HUES6 (cell line): ENCODE measurements at regions not wholly inside any gene's neighbourhood (a gene's known extent, or its start where the extent isn't known, plus 50 kb on each side); places are given as distances from the start of the nearest gene placed in this dataset.

Experiments used
- H3K27ac ChIP-seq: 2 replicates; pipeline ENCODE4 v1.7.0; 2013; ENCODE audit warnings: low read depth, mild to moderate bottlenecking, low read length, inconsistent platforms
- H3K27me3 ChIP-seq: 2 replicates; pipeline ENCODE4 v1.6.1; 2013; ENCODE audit warnings: low read length; ENCODE audit not compliant: control insufficient read depth, insufficient read depth
- H3K36me3 ChIP-seq: 2 replicates; pipeline ENCODE4 v1.6.1; 2013; ENCODE audit warnings: low read length; ENCODE audit not compliant: control insufficient read depth, insufficient read depth
- H3K4me1 ChIP-seq: 2 replicates; pipeline ENCODE4 v1.6.1; 2013; ENCODE audit warnings: low read length; ENCODE audit not compliant: control insufficient read depth, insufficient read depth
- H3K4me3 ChIP-seq: 2 replicates; pipeline ENCODE4 v1.5.1; 2013; ENCODE audit warnings: low read depth, low read length
- H3K9ac ChIP-seq: one replicate; pipeline ENCODE4 v1.6.1; 2013; ENCODE audit warnings: mild to moderate bottlenecking, low read length
- H3K9me3 ChIP-seq: 2 replicates; pipeline ENCODE4 v1.6.1; 2013; ENCODE audit warnings: low read depth, low read length; ENCODE audit not compliant: control insufficient read depth, insufficient read depth

DNA sequence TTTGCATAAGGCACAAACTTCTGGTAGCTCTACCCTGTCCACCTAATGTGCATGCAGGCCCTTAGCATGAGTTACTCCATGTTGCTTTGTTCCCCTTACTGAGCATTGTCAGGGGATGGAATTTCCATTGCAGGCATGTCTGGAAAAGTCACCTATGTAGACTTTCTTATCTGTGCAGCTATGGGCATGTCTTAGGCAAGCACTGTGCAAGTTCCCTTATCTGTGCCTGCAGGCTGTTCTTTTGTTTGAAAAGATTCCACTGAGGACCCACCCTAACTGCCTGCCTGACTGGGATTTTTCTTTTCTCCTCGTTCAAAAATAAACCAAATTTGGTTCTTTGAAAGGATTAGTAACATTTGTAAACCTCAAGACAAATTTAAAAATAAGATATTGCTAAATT is 587.0 kb downstream of the CDH18 start:
- no peaks in the 10 kb centered on the region for H3K36me3 ChIP-seq
- no peak overlapping the region for H3K4me3 ChIP-seq
- no peaks in the 10 kb centered on the region for H3K27me3 ChIP-seq
- H3K9me3 ChIP-seq, result peaks cover 5% of the 10 kb centered on the region
- no peak overlapping the region for H3K9ac ChIP-seq
- no peaks in the 10 kb centered on the region for H3K4me1 ChIP-seq
- no peak overlapping the region for H3K27ac ChIP-seq

DNA sequence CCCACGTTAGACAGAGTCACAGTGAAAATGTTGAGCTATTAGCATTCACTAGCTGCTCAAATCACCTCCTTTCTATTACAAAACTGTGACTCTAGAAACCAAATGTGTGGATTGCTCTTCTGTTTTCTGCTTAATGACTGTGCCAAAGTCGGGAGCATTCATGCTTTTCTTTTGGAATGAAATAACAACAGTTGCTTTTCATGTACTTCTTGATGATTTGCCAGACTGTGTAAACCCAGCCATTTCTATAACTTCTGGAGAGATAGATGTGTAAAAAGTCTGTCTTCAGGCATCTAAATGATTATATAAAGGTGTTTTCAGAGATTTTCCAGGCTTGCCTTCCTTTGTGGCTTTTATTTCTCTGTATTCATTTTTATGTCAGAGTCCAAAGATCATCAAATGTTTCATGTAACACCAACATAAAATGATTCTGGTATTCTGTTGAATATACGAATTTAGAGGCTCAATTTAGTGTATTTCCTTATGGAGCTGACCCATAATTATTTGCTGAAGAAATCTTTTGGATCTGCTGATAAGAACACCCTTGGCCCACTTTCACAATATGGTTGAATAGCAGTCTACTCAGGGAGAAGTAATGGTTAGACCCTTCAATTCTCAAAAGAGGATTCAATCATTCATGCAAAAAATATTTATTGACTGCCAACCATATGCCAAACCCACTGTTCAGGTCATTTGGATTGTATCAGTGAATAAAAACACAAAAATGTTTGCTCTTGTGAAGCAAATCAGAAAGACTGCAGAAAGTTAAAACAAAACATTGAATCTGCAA is 581.2 kb downstream of the CDH18 start:
- H3K9ac ChIP-seq, result no peak overlapping the region
- no peak overlapping the region for H3K27ac ChIP-seq
- no peaks in the 10 kb centered on the region for H3K4me1 ChIP-seq
- H3K36me3 ChIP-seq, result no peaks in the 10 kb centered on the region
- H3K27me3 ChIP-seq, result no peaks in the 10 kb centered on the region
- H3K9me3 ChIP-seq, result no peaks in the 10 kb centered on the region
- H3K4me3 ChIP-seq, result no peak overlapping the region

DNA sequence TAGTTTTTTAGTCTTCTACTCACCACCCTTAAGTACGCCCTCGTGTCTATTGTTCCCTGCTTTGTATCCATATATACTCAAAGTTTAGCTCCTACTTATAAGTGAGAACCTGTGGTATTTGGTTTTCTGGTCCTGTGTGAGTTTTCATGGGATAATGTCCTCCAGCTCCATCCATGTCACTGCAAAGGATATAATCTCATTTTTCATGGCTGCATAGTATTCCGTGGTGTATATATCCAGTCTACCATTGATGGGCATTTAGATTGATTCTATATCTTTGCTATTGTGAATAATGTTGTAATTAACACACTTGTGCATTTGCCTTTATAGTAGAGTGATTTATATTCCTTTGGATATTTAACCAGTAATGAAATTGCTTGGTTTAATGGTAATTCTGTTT is 579.9 kb downstream of the CDH18 start:
- H3K9ac ChIP-seq, result no peak overlapping the region
- H3K36me3 ChIP-seq, result no peaks in the 10 kb centered on the region
- H3K9me3 ChIP-seq, result no peaks in the 10 kb centered on the region
- H3K27me3 ChIP-seq, result no peaks in the 10 kb centered on the region
- no peak overlapping the region for H3K4me3 ChIP-seq
- H3K27ac ChIP-seq, result no peak overlapping the region
- H3K4me1 ChIP-seq, result no peaks in the 10 kb centered on the region

DNA sequence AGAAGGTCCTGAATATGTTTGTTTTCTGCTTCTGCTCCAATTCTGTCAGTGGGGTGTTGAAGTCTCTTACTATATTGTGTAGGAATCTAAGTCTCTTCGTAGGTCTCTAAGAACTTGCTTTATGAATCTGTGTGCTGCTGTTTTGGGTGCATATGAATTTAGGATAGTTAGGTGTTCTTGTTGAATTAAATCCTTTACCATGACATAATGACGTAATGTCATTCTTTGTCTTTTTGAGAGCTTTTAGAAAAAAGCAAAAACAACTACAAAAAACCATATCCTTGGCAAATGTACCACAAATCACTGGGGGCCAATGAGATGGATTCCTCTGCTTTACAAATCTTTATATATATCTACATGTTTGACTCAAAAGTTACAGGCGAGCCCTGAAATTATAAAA is 576.1 kb downstream of the CDH18 start:
- Histone ChIP-seq H3K27me3 (no peaks in the 10 kb centered on the region), H3K4me3 (no peak overlapping the region), H3K27ac (no peak overlapping the region), H3K4me1 (no peaks in the 10 kb centered on the region), H3K9ac (no peak overlapping the region), H3K36me3 (no peaks in the 10 kb centered on the region), H3K9me3 (no peaks in the 10 kb centered on the region)
